ENCODE measurements at regions not wholly inside any gene's neighbourhood (a gene's known extent, or its start where the extent isn't known, plus 50 kb on each side); places are given as distances from the start of the nearest gene placed in this dataset.

DNA sequence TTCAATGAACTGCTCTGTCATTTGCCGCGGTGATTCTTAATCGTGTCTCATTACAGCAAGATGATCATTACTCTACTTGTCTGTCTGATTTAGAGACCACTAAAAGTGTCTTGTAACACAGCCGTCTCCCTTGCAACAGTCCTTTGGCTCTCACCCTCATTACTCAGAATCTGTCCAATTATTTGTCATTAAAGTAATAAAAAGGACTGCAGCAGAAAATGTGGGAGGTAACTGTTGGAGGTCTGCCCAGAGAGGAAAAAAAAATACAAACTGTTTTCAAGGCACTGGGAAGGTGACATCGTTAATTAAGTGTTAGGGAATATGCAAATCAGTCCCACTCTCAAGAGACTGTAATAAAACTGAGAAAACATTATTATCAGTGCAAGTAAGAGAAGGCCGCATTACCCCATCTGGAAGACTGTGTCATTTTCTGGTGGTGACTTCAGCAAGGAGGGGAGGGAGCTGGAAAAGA is 281.0 kb downstream of the RASEF start:
- TF ChIP-seq SUZ12 (IDR thresholded peaks at IDR 0.05; ENCODE audit: extremely low read depth, insufficient read depth, insufficient read length) (no peak), YY1 (IDR thresholded peaks at IDR 0.05; ENCODE audit: insufficient read depth, insufficient read length) (no peak), ZNF274 (IDR thresholded peaks at IDR 0.05; ENCODE audit: low read depth, low read length) (no peak)
